ENCODE measurements at regions not wholly inside any gene's neighbourhood (a gene's known extent, or its start where the extent isn't known, plus 50 kb on each side); places are given as distances from the start of the nearest gene placed in this dataset.

DNA sequence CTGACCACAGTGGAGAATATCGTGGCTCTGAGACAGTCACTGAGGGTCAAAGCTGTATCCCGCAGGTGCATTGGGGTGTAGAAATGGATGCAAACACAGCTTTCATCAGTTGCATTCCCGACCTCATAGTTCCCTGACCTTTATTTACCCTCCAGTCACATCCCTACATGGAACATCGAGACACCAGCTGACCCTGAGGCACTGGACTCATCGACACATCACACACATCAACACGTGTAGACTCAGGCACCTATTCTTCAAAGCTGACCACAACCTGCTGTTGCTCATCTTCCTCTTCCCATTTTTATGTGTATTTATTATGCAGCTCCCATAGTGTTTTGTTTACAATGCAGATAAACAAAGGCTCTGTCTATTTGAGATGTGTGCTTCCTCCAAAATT is 396.9 kb upstream of the NRP1 start:
- H3K4me1 ChIP-seq (ENCODE audit: control insufficient read depth, low read length), result no peaks in the 10 kb centered on the region
- H3K79me2 ChIP-seq (ENCODE audit: control insufficient read depth, low read length), result no peaks in the 10 kb centered on the region
- H3K27me3 ChIP-seq (ENCODE audit: control insufficient read depth, low read length), result no peaks in the 10 kb centered on the region
- TF ChIP-seq, protein P1, sequence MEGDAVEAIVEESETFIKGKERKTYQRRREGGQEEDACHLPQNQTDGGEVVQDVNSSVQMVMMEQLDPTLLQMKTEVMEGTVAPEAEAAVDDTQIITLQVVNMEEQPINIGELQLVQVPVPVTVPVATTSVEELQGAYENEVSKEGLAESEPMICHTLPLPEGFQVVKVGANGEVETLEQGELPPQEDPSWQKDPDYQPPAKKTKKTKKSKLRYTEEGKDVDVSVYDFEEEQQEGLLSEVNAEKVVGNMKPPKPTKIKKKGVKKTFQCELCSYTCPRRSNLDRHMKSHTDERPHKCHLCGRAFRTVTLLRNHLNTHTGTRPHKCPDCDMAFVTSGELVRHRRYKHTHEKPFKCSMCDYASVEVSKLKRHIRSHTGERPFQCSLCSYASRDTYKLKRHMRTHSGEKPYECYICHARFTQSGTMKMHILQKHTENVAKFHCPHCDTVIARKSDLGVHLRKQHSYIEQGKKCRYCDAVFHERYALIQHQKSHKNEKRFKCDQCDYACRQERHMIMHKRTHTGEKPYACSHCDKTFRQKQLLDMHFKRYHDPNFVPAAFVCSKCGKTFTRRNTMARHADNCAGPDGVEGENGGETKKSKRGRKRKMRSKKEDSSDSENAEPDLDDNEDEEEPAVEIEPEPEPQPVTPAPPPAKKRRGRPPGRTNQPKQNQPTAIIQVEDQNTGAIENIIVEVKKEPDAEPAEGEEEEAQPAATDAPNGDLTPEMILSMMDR (IDR thresholded peaks at IDR 0.05; ENCODE audit: low read depth, low read length, poor library complexity, severe bottlenecking), result no peak
- no peak for TF ChIP-seq EZH2phosphoT487 (IDR thresholded peaks at IDR 0.05; ENCODE audit: borderline replicate concordance, low read length)
- no peaks in the 10 kb centered on the region for H4K20me1 ChIP-seq (ENCODE audit: control insufficient read depth, insufficient read depth, low read depth, low read length)
- H3K36me3 ChIP-seq (ENCODE audit: control insufficient read depth, low read length), result no peaks in the 10 kb centered on the region
- H3K9me3 ChIP-seq (ENCODE audit: control insufficient read depth, insufficient read depth, low read length), result no peaks in the 10 kb centered on the region
- no peaks in the 10 kb centered on the region for H3K9me2 ChIP-seq (replicated peaks; ENCODE audit: control insufficient read depth, low read length)
- H3K4me3 ChIP-seq (ENCODE audit: low read length), result no peak overlapping the region
- H3K27ac ChIP-seq (ENCODE audit: low read depth, low read length), result no peak overlapping the region
- no peaks in the 10 kb centered on the region for H3F3A ChIP-seq (ENCODE audit: control insufficient read depth, insufficient read depth)
- H3K4me2 ChIP-seq (ENCODE audit: low read length), result no peak overlapping the region

- Histone ChIP-seq H3K9me2 (replicated peaks; ENCODE audit: control insufficient read depth, low read length) (no peaks in the 10 kb centered on the region), H3K27ac (ENCODE audit: low read depth, low read length) (no peak overlapping the region), H3K9me3 (ENCODE audit: control insufficient read depth, insufficient read depth, low read length) (no peaks in the 10 kb centered on the region), H4K20me1 (ENCODE audit: control insufficient read depth, insufficient read depth, low read depth, low read length) (no peaks in the 10 kb centered on the region), H3K4me2 (ENCODE audit: low read length) (no peak overlapping the region), H3K36me3 (ENCODE audit: control insufficient read depth, low read length) (no peaks in the 10 kb centered on the region), H3K79me2 (ENCODE audit: control insufficient read depth, low read length) (no peaks in the 10 kb centered on the region), H3F3A (ENCODE audit: control insufficient read depth, insufficient read depth) (no peaks in the 10 kb centered on the region), H3K27me3 (ENCODE audit: control insufficient read depth, low read length) (no peaks in the 10 kb centered on the region), H3K4me1 (ENCODE audit: control insufficient read depth, low read length) (no peaks in the 10 kb centered on the region), H3K4me3 (ENCODE audit: low read length) (no peak overlapping the region)
- TF ChIP-seq, protein P1 (IDR thresholded peaks at IDR 0.05; ENCODE audit: low read depth, low read length, poor library complexity, severe bottlenecking), result no peak
- no peak for TF ChIP-seq EZH2phosphoT487 (IDR thresholded peaks at IDR 0.05; ENCODE audit: borderline replicate concordance, low read length)
Observed at GRCh38 chr10:33725430-33725829, 391.0 kb upstream of the NRP1 start.

GRCh38 chr10:33723181-33723580 is 388.7 kb upstream of the NRP1 start:
- Histone ChIP-seq H3K4me2 (ENCODE audit: low read length) (no peak overlapping the region), H3K27me3 (ENCODE audit: control insufficient read depth, low read length) (no peaks in the 10 kb centered on the region), H3F3A (ENCODE audit: control insufficient read depth, insufficient read depth) (no peaks in the 10 kb centered on the region), H3K4me1 (ENCODE audit: control insufficient read depth, low read length) (no peaks in the 10 kb centered on the region), H3K27ac (ENCODE audit: low read depth, low read length) (no peak overlapping the region), H3K9me3 (ENCODE audit: control insufficient read depth, insufficient read depth, low read length) (no peaks in the 10 kb centered on the region), H4K20me1 (ENCODE audit: control insufficient read depth, insufficient read depth, low read depth, low read length) (no peaks in the 10 kb centered on the region), H3K79me2 (ENCODE audit: control insufficient read depth, low read length) (no peaks in the 10 kb centered on the region), H3K9me2 (replicated peaks; ENCODE audit: control insufficient read depth, low read length) (no peaks in the 10 kb centered on the region), H3K36me3 (ENCODE audit: control insufficient read depth, low read length) (no peaks in the 10 kb centered on the region), H3K4me3 (ENCODE audit: low read length) (no peak overlapping the region)
- TF ChIP-seq EZH2phosphoT487 (IDR thresholded peaks at IDR 0.05; ENCODE audit: borderline replicate concordance, low read length), result no peak
- TF ChIP-seq, protein P1 (IDR thresholded peaks at IDR 0.05; ENCODE audit: low read depth, low read length, poor library complexity, severe bottlenecking), result no peak

DNA sequence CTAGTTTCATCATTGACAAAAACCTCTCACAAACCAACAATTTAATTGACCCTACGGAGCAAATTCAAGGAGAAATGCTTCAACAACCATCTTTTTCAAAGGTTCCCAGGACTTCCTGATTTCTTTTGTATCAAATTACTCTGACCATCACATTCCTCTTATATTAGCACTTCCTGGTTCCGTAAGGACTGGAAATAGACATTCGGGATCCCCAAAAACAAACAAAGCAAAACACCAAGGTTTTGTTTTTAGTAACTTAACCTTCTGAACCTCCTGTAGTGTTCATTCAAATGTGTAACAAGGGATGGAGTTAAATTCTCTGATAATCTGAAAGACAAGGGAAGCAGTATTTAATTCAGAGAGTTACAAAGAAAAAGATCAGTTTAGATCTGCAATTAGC is 387.6 kb upstream of the NRP1 start:
- Histone ChIP-seq H3K9me2 (replicated peaks; ENCODE audit: control insufficient read depth, low read length) (no peaks in the 10 kb centered on the region), H3F3A (ENCODE audit: control insufficient read depth, insufficient read depth) (no peaks in the 10 kb centered on the region), H3K9me3 (ENCODE audit: control insufficient read depth, insufficient read depth, low read length) (no peaks in the 10 kb centered on the region), H4K20me1 (ENCODE audit: control insufficient read depth, insufficient read depth, low read depth, low read length) (no peaks in the 10 kb centered on the region), H3K27me3 (ENCODE audit: control insufficient read depth, low read length) (no peaks in the 10 kb centered on the region), H3K4me3 (ENCODE audit: low read length) (no peak overlapping the region), H3K4me1 (ENCODE audit: control insufficient read depth, low read length) (no peaks in the 10 kb centered on the region), H3K36me3 (ENCODE audit: control insufficient read depth, low read length) (no peaks in the 10 kb centered on the region), H3K79me2 (ENCODE audit: control insufficient read depth, low read length) (no peaks in the 10 kb centered on the region), H3K27ac (ENCODE audit: low read depth, low read length) (no peak overlapping the region), H3K4me2 (ENCODE audit: low read length) (no peak overlapping the region)
- TF ChIP-seq, protein P1 (IDR thresholded peaks at IDR 0.05; ENCODE audit: low read depth, low read length, poor library complexity, severe bottlenecking), result no peak
- TF ChIP-seq EZH2phosphoT487 (IDR thresholded peaks at IDR 0.05; ENCODE audit: borderline replicate concordance, low read length), result no peak
